Tibial nerve (tissue), 4 donors: ENCODE measurements at regions not wholly inside any gene's neighbourhood (a gene's known extent, or its start where the extent isn't known, plus 50 kb on each side); places are given as distances from the start of the nearest gene placed in this dataset.

Experiments
- DNase-seq, 2 donors: peaks; one replicate each; pipeline ENCODE4 v3.0.0-alpha.2; 2019; ENCODE audit warnings: low spot score in 2 of 2
- H3K27ac ChIP-seq, 4 donors: fragments of 200-600 bp; sonication (generic) in 3 of 4; one replicate each; pipeline ENCODE4 v1.5.1; 2017 to 2019; ENCODE audit warnings: mild to moderate bottlenecking in 1 of 4
- H3K27me3 ChIP-seq, 2 donors: fragments of 200-600 bp; sonication (generic) in 1 of 2; one replicate each; pipeline versions ENCODE4 v1.5.1 to v1.6.0; 2017 to 2019
- H3K36me3 ChIP-seq, 3 donors: fragments of 200-600 bp; sonication (generic); one replicate each; pipeline ENCODE4 v1.5.1; 2018 to 2019
- H3K4me1 ChIP-seq, 4 donors: fragments of 200-600 bp; sonication (generic) in 3 of 4; one replicate each; pipeline ENCODE4 v1.5.1; 2017 to 2019
- H3K4me3 ChIP-seq, 4 donors: fragments of 200-600 bp; sonication (generic) in 3 of 4; one replicate each; pipeline ENCODE4 v1.5.1; 2017 to 2019; ENCODE audit warnings: mild to moderate bottlenecking in 1 of 4, moderate library complexity in 1 of 4
- H3K9me3 ChIP-seq, 4 donors: fragments of 200-600 bp; sonication (generic) in 3 of 4; one replicate each; pipeline ENCODE4 v1.5.1; 2017 to 2019
- EP300 ChIP-seq, 2 donors: sonication (generic); formaldehyde crosslinking; IDR thresholded peaks; one replicate each; pipeline ENCODE4 v1.6.1; 2017; ENCODE audit warnings: antibody characterized with exemption in 2 of 2, mild to moderate bottlenecking in 1 of 2
- POLR2A ChIP-seq, 2 donors: fragments of 450-650 bp; IDR thresholded peaks; one replicate each; pipeline ENCODE4 v1.6.1; 2017; ENCODE audit warnings: antibody characterized with exemption in 2 of 2, mild to moderate bottlenecking in 2 of 2, moderate library complexity in 2 of 2
- WGBS, 2 donors: methylation state at CpG; one replicate each; pipeline ENCODE4 v1.1.5; 2018; 5-methylcytosine and 5-hydroxymethylcytosine counted together
- TF ChIP-seq, protein P1 (sequence below), 5 experiments: fragments of 200-600 bp in 3 of 5; fragments of 450-650 bp in 2 of 5; sonication (generic) in 3 of 5; IDR thresholded peaks; one replicate each; pipeline ENCODE4 v1.5.1; 2016 to 2019; ENCODE audit warnings: antibody characterized with exemption in 5 of 5, mild to moderate bottlenecking in 3 of 5, moderate library complexity in 2 of 5

DNA sequence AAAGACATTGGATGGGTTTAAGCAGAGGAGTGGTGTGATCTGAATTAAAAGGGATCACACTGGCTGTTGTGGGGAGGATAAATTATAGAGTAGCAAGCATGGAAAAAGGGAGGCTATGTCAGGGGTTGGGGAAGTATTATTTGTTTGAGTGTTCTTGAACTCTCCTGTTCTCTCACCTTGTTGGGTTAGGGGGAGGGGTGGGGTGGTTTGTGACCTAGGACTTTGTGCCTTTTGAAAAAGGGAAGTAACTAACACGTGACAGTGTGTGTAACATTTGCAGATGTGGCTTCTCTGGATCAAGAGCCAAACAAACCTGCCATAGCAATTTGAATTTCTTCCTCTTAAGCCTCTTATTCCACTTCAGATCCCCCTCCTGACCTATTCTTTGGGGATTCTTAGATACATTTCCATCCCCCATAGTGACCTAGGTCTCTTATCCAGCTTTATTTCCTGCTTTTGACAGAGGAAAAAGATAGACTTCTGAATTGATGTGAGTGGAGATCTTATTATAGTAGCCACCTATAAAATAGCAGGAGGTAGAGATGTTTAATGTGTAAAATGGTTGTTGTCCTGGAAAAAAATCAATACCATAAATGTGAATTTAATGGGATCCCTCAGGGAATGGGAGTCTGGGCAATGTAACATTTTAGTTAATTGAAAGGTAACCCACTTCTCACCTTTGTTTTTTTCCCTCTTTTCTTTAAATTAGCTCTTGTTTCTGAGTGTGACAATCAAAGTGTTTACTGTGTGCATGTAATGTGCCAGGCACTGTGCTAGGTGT lies 120.4 kb downstream of the CT47B1 start:
- Histone ChIP-seq H3K4me3 (no peak overlapping the region), H3K27ac (no peak overlapping the region), H3K9me3 (no peaks in the 10 kb centered on the region), H3K27me3 (no peaks in the 10 kb centered on the region), H3K4me1 (no peaks in the 10 kb centered on the region), H3K36me3 (no peaks in the 10 kb centered on the region)
- no peak for DNase-seq
- TF ChIP-seq POLR2A (IDR thresholded peaks at IDR 0.05) = no peak
- no peak for TF ChIP-seq EP300 (IDR thresholded peaks at IDR 0.05)
- TF ChIP-seq, protein P1, sequence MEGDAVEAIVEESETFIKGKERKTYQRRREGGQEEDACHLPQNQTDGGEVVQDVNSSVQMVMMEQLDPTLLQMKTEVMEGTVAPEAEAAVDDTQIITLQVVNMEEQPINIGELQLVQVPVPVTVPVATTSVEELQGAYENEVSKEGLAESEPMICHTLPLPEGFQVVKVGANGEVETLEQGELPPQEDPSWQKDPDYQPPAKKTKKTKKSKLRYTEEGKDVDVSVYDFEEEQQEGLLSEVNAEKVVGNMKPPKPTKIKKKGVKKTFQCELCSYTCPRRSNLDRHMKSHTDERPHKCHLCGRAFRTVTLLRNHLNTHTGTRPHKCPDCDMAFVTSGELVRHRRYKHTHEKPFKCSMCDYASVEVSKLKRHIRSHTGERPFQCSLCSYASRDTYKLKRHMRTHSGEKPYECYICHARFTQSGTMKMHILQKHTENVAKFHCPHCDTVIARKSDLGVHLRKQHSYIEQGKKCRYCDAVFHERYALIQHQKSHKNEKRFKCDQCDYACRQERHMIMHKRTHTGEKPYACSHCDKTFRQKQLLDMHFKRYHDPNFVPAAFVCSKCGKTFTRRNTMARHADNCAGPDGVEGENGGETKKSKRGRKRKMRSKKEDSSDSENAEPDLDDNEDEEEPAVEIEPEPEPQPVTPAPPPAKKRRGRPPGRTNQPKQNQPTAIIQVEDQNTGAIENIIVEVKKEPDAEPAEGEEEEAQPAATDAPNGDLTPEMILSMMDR (IDR thresholded peaks at IDR 0.05) = no peak
- 23 to 36% methylated on average over 1 of the region's 1 CpG for WGBS, 2 donors

DNA sequence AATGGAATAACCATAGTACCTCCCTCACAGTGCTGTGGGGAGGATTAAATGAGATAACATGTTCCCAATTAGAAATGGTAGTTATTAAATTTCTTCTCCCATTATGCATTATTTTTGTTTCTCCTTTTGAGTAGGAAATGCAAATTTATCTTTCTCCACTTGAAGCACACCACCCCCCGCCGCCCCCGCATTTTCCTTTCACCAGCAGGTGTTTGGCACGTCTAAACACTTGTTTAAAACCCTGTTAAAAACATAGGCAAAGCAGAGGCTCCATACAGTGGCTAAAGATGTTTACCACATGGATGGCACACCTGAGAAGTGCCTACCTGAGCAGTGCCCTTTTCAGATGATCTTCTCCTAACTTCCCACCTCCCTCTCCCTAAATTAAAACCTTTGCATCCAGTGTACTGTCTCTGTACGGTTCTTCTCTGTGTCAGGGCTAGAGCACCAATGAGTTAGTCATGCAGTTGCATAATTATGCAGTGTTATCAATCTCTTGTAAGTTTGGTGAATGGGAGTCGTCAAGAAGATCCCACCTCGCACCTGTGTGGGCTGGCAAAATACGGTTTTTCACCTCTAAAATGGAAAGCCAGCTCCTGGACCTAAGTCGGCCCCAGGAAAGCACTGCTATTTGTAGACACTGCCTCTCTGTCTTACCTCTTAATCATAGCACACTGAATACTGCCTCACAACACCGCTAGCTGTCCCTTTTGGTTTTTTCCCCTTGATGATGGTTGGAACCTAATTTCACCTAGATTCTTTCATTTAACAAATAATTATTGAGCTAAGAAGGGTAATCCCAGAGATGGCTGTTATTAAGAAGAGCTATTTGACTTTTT lies 122.0 kb downstream of the CT47B1 start:
- Histone ChIP-seq H3K4me3 (no peak overlapping the region), H3K4me1 (no peaks in the 10 kb centered on the region), H3K9me3 (no peaks in the 10 kb centered on the region), H3K36me3 (no peaks in the 10 kb centered on the region), H3K27ac (no peak overlapping the region), H3K27me3 (no peaks in the 10 kb centered on the region)
- 66 to 85% methylated on average over 10 of the region's 10 CpGs for WGBS, 2 donors
- TF ChIP-seq, protein P1 (IDR thresholded peaks at IDR 0.05) = no peak
- TF ChIP-seq POLR2A (IDR thresholded peaks at IDR 0.05) (no peak), EP300 (IDR thresholded peaks at IDR 0.05) (no peak)
- DNase-seq = no peak

DNA sequence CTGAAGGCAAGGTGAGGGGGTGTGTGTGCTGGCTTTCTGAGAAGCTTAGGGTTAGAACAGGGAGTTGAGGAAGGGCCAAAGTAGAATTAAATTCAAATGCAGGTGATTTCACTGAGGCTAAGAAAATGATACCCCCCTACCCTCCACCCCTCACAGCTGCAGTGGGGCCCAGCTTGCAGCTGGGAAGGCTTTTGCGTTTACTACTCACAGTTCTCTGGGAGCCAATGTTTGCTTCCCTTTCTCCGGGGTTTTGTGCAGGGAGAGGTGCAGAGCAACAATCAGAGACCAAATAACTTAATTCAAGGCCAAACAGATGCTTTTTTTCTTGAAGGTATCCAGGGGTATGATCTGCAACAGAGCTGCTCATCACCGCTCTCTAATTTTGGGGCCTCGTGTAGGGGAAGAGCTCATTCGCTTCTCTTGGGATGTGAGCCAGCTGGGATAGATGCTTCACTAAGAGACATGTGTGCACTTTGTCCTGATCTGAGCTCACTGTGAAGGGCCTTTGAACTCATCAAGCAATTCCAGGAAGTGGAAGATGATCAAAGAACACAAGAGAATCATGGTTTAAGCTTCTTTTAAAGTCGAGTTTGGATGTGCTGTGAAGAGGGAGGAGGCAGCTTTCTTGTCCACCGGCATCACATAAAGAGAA lies 122.7 kb upstream of the C1GALT1C1 start:
- H3K36me3 ChIP-seq = no peaks in the 10 kb centered on the region
- TF ChIP-seq EP300 (IDR thresholded peaks at IDR 0.05) = no peak
- TF ChIP-seq POLR2A (IDR thresholded peaks at IDR 0.05) = no peak
- TF ChIP-seq, protein P1 (IDR thresholded peaks at IDR 0.05) = no peak
- no peaks in the 10 kb centered on the region for H3K4me1 ChIP-seq
- no peak for DNase-seq
- 54 to 60% methylated on average over 5 to 7 of the region's 7 CpGs for WGBS, 2 donors
- no peak overlapping the region for H3K27ac ChIP-seq
- no peaks in the 10 kb centered on the region for H3K9me3 ChIP-seq
- no peak overlapping the region for H3K4me3 ChIP-seq
- no peaks in the 10 kb centered on the region for H3K27me3 ChIP-seq

DNA sequence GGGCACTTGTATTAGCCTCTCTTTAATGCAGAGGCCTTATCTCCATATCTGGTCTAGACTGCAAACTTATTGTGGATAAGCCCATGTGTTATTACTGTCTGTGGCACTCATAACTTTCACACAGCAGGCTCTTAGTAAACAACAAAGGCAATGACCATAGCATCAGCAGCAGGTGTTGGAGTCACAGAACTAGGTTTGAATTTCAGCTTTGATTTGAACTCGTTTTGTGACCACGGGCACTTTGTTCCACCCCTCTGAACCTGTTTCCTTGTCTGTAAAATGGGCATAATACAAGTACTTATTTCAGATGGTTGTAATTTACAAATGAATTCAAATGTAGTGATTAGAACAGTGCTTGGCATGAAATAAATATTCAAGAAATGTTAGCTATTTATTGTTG lies 121.8 kb upstream of the C1GALT1C1 start:
- DNase-seq = no peak
- TF ChIP-seq, protein P1 (IDR thresholded peaks at IDR 0.05) = no peak
- TF ChIP-seq EP300 (IDR thresholded peaks at IDR 0.05) = no peak
- no peak for TF ChIP-seq POLR2A (IDR thresholded peaks at IDR 0.05)
- 76 to 78% methylated on average over 2 of the region's 2 CpGs for WGBS, 2 donors
- H3K9me3 ChIP-seq = no peaks in the 10 kb centered on the region
- no peak overlapping the region for H3K27ac ChIP-seq
- H3K27me3 ChIP-seq = no peaks in the 10 kb centered on the region
- H3K36me3 ChIP-seq = no peaks in the 10 kb centered on the region
- no peaks in the 10 kb centered on the region for H3K4me1 ChIP-seq
- H3K4me3 ChIP-seq = no peak overlapping the region
